H1 (cell line): ENCODE measurements at regions not wholly inside any gene's neighbourhood (a gene's known extent, or its start where the extent isn't known, plus 50 kb on each side); places are given as distances from the start of the nearest gene placed in this dataset.

ENCODE experiments used
- CTCF ChIA-PET: fragments of 300-600 bp; sonication (Branson Sonifier 250); formaldehyde crosslinking; loops from one replicate; lab custom pipeline; 2021; ENCODE audit not compliant: partially characterized antibody; lab: Charles Lee
- POLR2A ChIA-PET: fragments of 300-600 bp; sonication (Branson Sonifier 250); formaldehyde crosslinking; loops from one replicate; lab custom pipeline; 2021; ENCODE audit warnings: inconsistent platforms; ENCODE audit not compliant: partially characterized antibody; lab: Charles Lee
- DNase-seq, 2 experiments: peaks; one replicate each; pipeline versions ENCODE4 v3.0.0 to v3.0.0-alpha.2; 2010 to 2022; ENCODE audit warnings: low spot score in 2 of 2, low read depth in 1 of 2, mixed read lengths in 1 of 2
- FAIRE-seq: peaks from 2 replicates; lab custom pipeline; 2011; peaks lifted over from hg19 to GRCh38; lab: Jason Lieb, UNC
- H2AFZ ChIP-seq: 2 replicates; pipeline ENCODE4 v1.8.1; 2012; ENCODE audit warnings: low read length, inconsistent platforms
- H2AK5ac ChIP-seq: 2 replicates; pipeline ENCODE4 v1.6.1; 2013; ENCODE audit warnings: low read depth, low read length
- H2BK120ac ChIP-seq: replicated peaks from 2 replicates; pipeline ENCODE3; 2013; ENCODE audit warnings: low read depth, low read length, inconsistent platforms
- H2BK12ac ChIP-seq: 2 replicates; pipeline ENCODE4 v1.6.1; 2013; ENCODE audit warnings: low read depth, low read length
- H2BK15ac ChIP-seq: 2 replicates; pipeline ENCODE4 v1.6.1; 2013; ENCODE audit warnings: low read length
- H2BK20ac ChIP-seq: 2 replicates; pipeline ENCODE4 v1.6.1; 2013; ENCODE audit warnings: low read length
- H2BK5ac ChIP-seq: 2 replicates; pipeline ENCODE4 v1.6.1; 2013; ENCODE audit warnings: low read depth, low read length
- H3K14ac ChIP-seq: 2 replicates; pipeline ENCODE4 v1.6.1; 2013; ENCODE audit warnings: inconsistent platforms; ENCODE audit not compliant: insufficient read length
- H3K18ac ChIP-seq: 2 replicates; pipeline ENCODE4 v1.6.1; 2013; ENCODE audit warnings: low read length; ENCODE audit errors: extremely low read depth
- H3K23ac ChIP-seq: 2 replicates; pipeline ENCODE4 v1.6.1; 2013; ENCODE audit warnings: inconsistent platforms; ENCODE audit not compliant: insufficient read length
- H3K23me2 ChIP-seq: 2 replicates; pipeline ENCODE4 v1.6.1; 2013; ENCODE audit warnings: low read depth, low read length
- H3K27ac ChIP-seq: 2 replicates; pipeline ENCODE4 v1.6.1; 2011; ENCODE audit warnings: low read depth, low read length, inconsistent platforms
- H3K27me3 ChIP-seq, 4 experiments: replicated peaks in 1 of 4; 1 replicate in 1 of 4; 2 replicates in 3 of 4; pipeline versions ENCODE4 v1.6.1 to v1.8.1; 2011 to 2013; ENCODE audit warnings: low read length in 3 of 4, mild to moderate bottlenecking in 3 of 4, inconsistent platforms in 2 of 4, mixed read lengths in 2 of 4, moderate library complexity in 1 of 4; ENCODE audit not compliant: control insufficient read depth in 3 of 4, insufficient read depth in 3 of 4; ENCODE audit errors: extremely low read depth in 1 of 4
- H3K36me3 ChIP-seq, 4 experiments: 2 replicates each; pipeline versions ENCODE4 v1.6.1 to v1.8.1; 2011 to 2013; ENCODE audit warnings: mild to moderate bottlenecking in 4 of 4, low read length in 3 of 4, moderate library complexity in 2 of 4, control low read depth in 1 of 4, inconsistent platforms in 1 of 4; ENCODE audit not compliant: insufficient read depth in 4 of 4, control insufficient read depth in 2 of 4
- H3K4ac ChIP-seq: replicated peaks from 2 replicates; pipeline ENCODE3; 2013; ENCODE audit warnings: low read length, low read depth, mixed read lengths, inconsistent platforms; ENCODE audit not compliant: insufficient read length
- H3K4me1 ChIP-seq, 4 experiments: replicated peaks in 1 of 4; 1 replicate in 1 of 4; 2 replicates in 3 of 4; pipeline versions ENCODE4 v1.6.1 to v1.8.1; 2011 to 2013; ENCODE audit warnings: low read length in 3 of 4, inconsistent platforms in 2 of 4, mixed read lengths in 1 of 4; ENCODE audit not compliant: insufficient read depth in 4 of 4, control insufficient read depth in 3 of 4
- H3K4me2 ChIP-seq, 2 experiments: 2 replicates each; pipeline versions ENCODE4 v1.6.1 to v1.8.1; 2011 to 2013; ENCODE audit warnings: low read depth in 2 of 2, low read length in 2 of 2, control low read depth in 1 of 2, inconsistent platforms in 1 of 2, mild to moderate bottlenecking in 1 of 2; ENCODE audit not compliant: insufficient read depth in 1 of 2
- H3K4me3 ChIP-seq, 4 experiments: fragments of 200-600, 300-600 bp in 1 of 4; sonication (generic), shearing (Covaris generic), sonication (Bioruptor Twin) in 1 of 4; 2 replicates each; pipeline versions ENCODE4 v1.5.1 to v1.8.1; 2011 to 2016; ENCODE audit warnings: low read length in 4 of 4, low read depth in 3 of 4, control low read depth in 2 of 4, inconsistent platforms in 2 of 4, mild to moderate bottlenecking in 2 of 4, mixed read lengths in 1 of 4, moderate library complexity in 1 of 4; ENCODE audit not compliant: insufficient read depth in 2 of 4; ENCODE audit errors: extremely low read depth in 1 of 4
- H3K56ac ChIP-seq: replicated peaks from 2 replicates; pipeline ENCODE3; 2013; ENCODE audit warnings: low read depth, mild to moderate bottlenecking, mixed read lengths, low read length, inconsistent platforms; ENCODE audit not compliant: insufficient read length
- H3K79me1 ChIP-seq: 2 replicates; pipeline ENCODE4 v1.6.1; 2013; ENCODE audit warnings: low read depth, low read length, control low read depth
- H3K79me2 ChIP-seq, 2 experiments: 2 replicates each; pipeline versions ENCODE4 v1.6.1 to v1.8.1; 2012 to 2013; ENCODE audit warnings: low read length in 2 of 2, mild to moderate bottlenecking in 2 of 2, inconsistent platforms in 1 of 2; ENCODE audit not compliant: insufficient read depth in 2 of 2, control insufficient read depth in 1 of 2
- H3K9ac ChIP-seq, 4 experiments: replicated peaks in 1 of 4; 1 replicate in 1 of 4; 2 replicates in 3 of 4; pipeline versions ENCODE4 v1.6.1 to v1.8.1; 2011 to 2013; ENCODE audit warnings: low read depth in 3 of 4, low read length in 3 of 4, control low read depth in 2 of 4, mild to moderate bottlenecking in 2 of 4, moderate library complexity in 2 of 4, inconsistent platforms in 1 of 4; ENCODE audit errors: extremely low read depth in 1 of 4
- H3K9me3 ChIP-seq, 2 experiments: 2 replicates each; pipeline versions ENCODE4 v1.6.1 to v1.8.1; 2012 to 2013; ENCODE audit warnings: mild to moderate bottlenecking in 2 of 2, moderate library complexity in 2 of 2, control low read depth in 1 of 2, inconsistent platforms in 1 of 2, low read depth in 1 of 2, low read length in 1 of 2, mixed read lengths in 1 of 2; ENCODE audit not compliant: insufficient read depth in 2 of 2
- H4K20me1 ChIP-seq, 2 experiments: replicated peaks in 1 of 2; 2 replicates each; pipeline versions ENCODE3 to v1.8.1; 2011 to 2013; ENCODE audit warnings: inconsistent platforms in 2 of 2, low read length in 2 of 2, mild to moderate bottlenecking in 1 of 2; ENCODE audit not compliant: insufficient read depth in 2 of 2, control insufficient read depth in 1 of 2
- H4K5ac ChIP-seq: 2 replicates; pipeline ENCODE4 v1.6.1; 2013; ENCODE audit warnings: low read length, low read depth, mixed read lengths, inconsistent platforms; ENCODE audit not compliant: insufficient read length
- H4K8ac ChIP-seq: 2 replicates; pipeline ENCODE4 v1.8.0; 2013; ENCODE audit warnings: mild to moderate bottlenecking, moderate library complexity, low read length, inconsistent platforms; ENCODE audit not compliant: insufficient read depth; ENCODE audit errors: extremely low read depth
- H4K91ac ChIP-seq: replicated peaks from 2 replicates; pipeline ENCODE3; 2013; ENCODE audit warnings: low read length, mixed read lengths, inconsistent platforms; ENCODE audit not compliant: insufficient read length
- EGR1 ChIP-seq: IDR thresholded peaks from 2 replicates; pipeline ENCODE4 v1.6.1; 2011; ENCODE audit warnings: low read depth, low read length, borderline replicate concordance
- HDAC6 ChIP-seq: IDR thresholded peaks from one replicate; pipeline ENCODE4 v1.7.1; 2012; ENCODE audit warnings: low read depth, mild to moderate bottlenecking, inconsistent platforms, low read length, moderate library complexity
- MAFK ChIP-seq: IDR thresholded peaks from 2 replicates; pipeline ENCODE4 v1.6.1; 2012; ENCODE audit warnings: low read depth, mild to moderate bottlenecking, improper control_type of control experiment, low read length
- SAP30 ChIP-seq: fragments of 300-600 bp; sonication (generic); IDR thresholded peaks from 2 replicates; pipeline ENCODE4 v1.7.1; 2012; ENCODE audit warnings: low read length, moderate library complexity, mild to moderate bottlenecking, inconsistent platforms; ENCODE audit not compliant: insufficient read depth, insufficient replicate concordance
- SIN3A ChIP-seq, 2 experiments: IDR thresholded peaks in 1 of 2; conservative IDR thresholded peaks in 1 of 2; 2 replicates each; pipeline ENCODE4 v1.6.1; 2011 to 2012; ENCODE audit warnings: low read length in 2 of 2, improper control_type of control experiment in 1 of 2, low read depth in 1 of 2, mild to moderate bottlenecking in 1 of 2
- SIX5 ChIP-seq: IDR thresholded peaks from 2 replicates; pipeline ENCODE4 v1.6.1; 2011; ENCODE audit warnings: mild to moderate bottlenecking, low read depth, low read length
- SP4 ChIP-seq: IDR thresholded peaks from 2 replicates; pipeline ENCODE4 v1.6.1; 2012; ENCODE audit warnings: low read length, inconsistent platforms
- TBP ChIP-seq: IDR thresholded peaks from 2 replicates; pipeline ENCODE4 v1.6.1; 2011; ENCODE audit warnings: low read depth, low read length, improper control_type of control experiment
- WGBS, 2 experiments: shearing (Covaris generic) in 1 of 2; methylation state at CpG; one replicate each; pipeline versions ENCODE4 v1.1.6 to v1.1.7; 2013 to 2015; ENCODE audit warnings: low lambda C conversion rate in 2 of 2, mixed read lengths in 2 of 2, inconsistent platforms in 1 of 2, low coverage in 1 of 2, missing lambda C conversion rate in 1 of 2; ENCODE audit not compliant: insufficient replicate concordance in 2 of 2, insufficient coverage in 1 of 2, insufficient read length in 1 of 2; ENCODE audit errors: extremely low coverage in 1 of 2, missing lambda C conversion rate in 1 of 2; 5-methylcytosine and 5-hydroxymethylcytosine counted together

GRCh38 chr3:147661916-147662315 is 252.8 kb downstream of the ZIC1 start:
- H4K91ac ChIP-seq: no peak overlapping the region
- H3K4me1 ChIP-seq: no peaks in the 10 kb centered on the region
- H3K23me2 ChIP-seq: no peaks in the 10 kb centered on the region
- H4K20me1 ChIP-seq: no peaks in the 10 kb centered on the region
- H2AFZ ChIP-seq: no peak overlapping the region
- H2BK20ac ChIP-seq: no peak overlapping the region
- H3K27ac ChIP-seq: no peak overlapping the region
- no peak overlapping the region for H2BK5ac ChIP-seq
- H3K27me3 ChIP-seq: no peaks in the 10 kb centered on the region
- H3K14ac ChIP-seq: no peak overlapping the region
- H3K18ac ChIP-seq: no peak overlapping the region
- H3K9ac ChIP-seq: no peak overlapping the region
- no peaks in the 10 kb centered on the region for H3K36me3 ChIP-seq
- no peak overlapping the region for H2BK12ac ChIP-seq
- H4K5ac ChIP-seq: no peak overlapping the region
- H2BK15ac ChIP-seq: no peak overlapping the region
- H2BK120ac ChIP-seq: no peak overlapping the region
- H3K23ac ChIP-seq: no peak overlapping the region
- H3K79me2 ChIP-seq: no peaks in the 10 kb centered on the region
- no peak overlapping the region for H2AK5ac ChIP-seq
- no peaks in the 10 kb centered on the region; the same call in 1 of the 2 replicates for H3K79me1 ChIP-seq
- ChIA-PET CTCF (no interaction called here), POLR2A (no interaction called here)
- H3K9me3 ChIP-seq: no peaks in the 10 kb centered on the region
- 87% methylated on average over 3 of the region's 3 CpGs; no CpG with 5 or more reads in 1 of the 2 experiments for WGBS, 2 experiments
- H3K56ac ChIP-seq: no peak overlapping the region
- no peak for FAIRE-seq
- H3K4ac ChIP-seq: no peak overlapping the region
- H3K4me2 ChIP-seq: no peak overlapping the region
- DNase-seq: no peak
- H3K4me3 ChIP-seq: no peak overlapping the region
- TF ChIP-seq SAP30 (no peak), MAFK (no peak), SIN3A (conservative IDR thresholded peaks at IDR 0.05 in 1 of 2, IDR thresholded peaks at IDR 0.05 in 1 of 2; ENCODE audit: low read depth in 1 of 2, low read length in 2 of 2) (no peak), SP4 (no peak), HDAC6 (no peak), SIX5 (no peak), TBP (no peak), EGR1 (no peak)
- no peak overlapping the region for H4K8ac ChIP-seq
